ENCODE measurements at regions not wholly inside any gene's neighbourhood (a gene's known extent, or its start where the extent isn't known, plus 50 kb on each side); places are given as distances from the start of the nearest gene placed in this dataset.

- Mint-ChIP-seq H3K9me3 (ENCODE audit: unreplicated experiment) (no peaks in the 10 kb centered on the region), H3K4me3 (ENCODE audit: unreplicated experiment) (no peak overlapping the region), H3K27ac (ENCODE audit: low read depth, unreplicated experiment) (no peak overlapping the region), H3K36me3 (ENCODE audit: insufficient read depth, unreplicated experiment) (no peaks in the 10 kb centered on the region), H3K27me3 (ENCODE audit: insufficient read depth, unreplicated experiment) (no peaks in the 10 kb centered on the region), H3K4me1 (ENCODE audit: insufficient read depth, unreplicated experiment) (peaks cover 29% of the 10 kb centered on the region)
- no peak for DNase-seq (ENCODE audit: unreplicated experiment)
- TF ChIP-seq CTCF (IDR thresholded peaks at IDR 0.05; ENCODE audit: unreplicated experiment), result no peak
- intact Hi-C loops (cut with micrococcal nuclease), result no loop called here
- CTCF ChIA-PET, result interaction anchor here (0.5 kb wide), 1 partner anchor 73 kb away, joined by 3 read pairs; no protein-coding TSS in a partner anchor
- no TSS peak for BruUV-seq (replicated peaks)
- POLR2A ChIA-PET, result interaction anchor here (0.6 kb wide), 1 partner anchor 85 kb away, joined by 3 read pairs; no protein-coding TSS in a partner anchor
These were observed 126.5 kb upstream of the TNFSF4 start for GRCh38 chr1:173333581-173333980.

GRCh38 chr1:173337126-173337525 is 130.0 kb upstream of the TNFSF4 start:
- no peak overlapping the region for H3K4me3 Mint-ChIP-seq (ENCODE audit: unreplicated experiment)
- no peak overlapping the region for H3K27ac Mint-ChIP-seq (ENCODE audit: low read depth, unreplicated experiment)
- no peaks in the 10 kb centered on the region for H3K36me3 Mint-ChIP-seq (ENCODE audit: insufficient read depth, unreplicated experiment)
- H3K27me3 Mint-ChIP-seq (ENCODE audit: insufficient read depth, unreplicated experiment), result no peaks in the 10 kb centered on the region
- no TSS peak for BruUV-seq (replicated peaks)
- POLR2A ChIA-PET, result interaction anchor here (0.7 kb wide), 1 partner anchor 26 kb away, joined by 6 read pairs; no protein-coding TSS in a partner anchor
- no peak for TF ChIP-seq CTCF (IDR thresholded peaks at IDR 0.05; ENCODE audit: unreplicated experiment)
- H3K4me1 Mint-ChIP-seq (ENCODE audit: insufficient read depth, unreplicated experiment), result peaks cover 8% of the 10 kb centered on the region
- intact Hi-C loops (cut with micrococcal nuclease), result no loop called here
- DNase-seq (ENCODE audit: unreplicated experiment), result no peak
- CTCF ChIA-PET, result no interaction called here
- no peaks in the 10 kb centered on the region for H3K9me3 Mint-ChIP-seq (ENCODE audit: unreplicated experiment)

- H3K27me3 Mint-ChIP-seq (ENCODE audit: insufficient read depth, unreplicated experiment), result no peaks in the 10 kb centered on the region
- DNase-seq (ENCODE audit: unreplicated experiment), result peak; percentile 45
- ChIA-PET CTCF (no interaction called here), POLR2A (no interaction called here)
- no TSS peak for BruUV-seq (replicated peaks)
- no peaks in the 10 kb centered on the region for H3K9me3 Mint-ChIP-seq (ENCODE audit: unreplicated experiment)
- intact Hi-C loops (cut with micrococcal nuclease), result no loop called here
- H3K36me3 Mint-ChIP-seq (ENCODE audit: insufficient read depth, unreplicated experiment), result no peaks in the 10 kb centered on the region
- no peak overlapping the region for H3K27ac Mint-ChIP-seq (ENCODE audit: low read depth, unreplicated experiment)
- TF ChIP-seq CTCF (IDR thresholded peaks at IDR 0.05; ENCODE audit: unreplicated experiment), result no peak
- H3K4me3 Mint-ChIP-seq (ENCODE audit: unreplicated experiment), result no peak overlapping the region
- H3K4me1 Mint-ChIP-seq (ENCODE audit: insufficient read depth, unreplicated experiment), result peaks cover 7% of the 10 kb centered on the region
These were observed 134.2 kb upstream of the TNFSF4 start for GRCh38 chr1:173341307-173341706.

GRCh38 chr1:173341971-173342370 is 134.8 kb upstream of the TNFSF4 start:
- intact Hi-C loops (cut with micrococcal nuclease), result no loop called here
- no peaks in the 10 kb centered on the region for H3K36me3 Mint-ChIP-seq (ENCODE audit: insufficient read depth, unreplicated experiment)
- H3K27ac Mint-ChIP-seq (ENCODE audit: low read depth, unreplicated experiment), result no peak overlapping the region
- H3K27me3 Mint-ChIP-seq (ENCODE audit: insufficient read depth, unreplicated experiment), result no peaks in the 10 kb centered on the region
- no peak overlapping the region for H3K4me3 Mint-ChIP-seq (ENCODE audit: unreplicated experiment)
- no peak for DNase-seq (ENCODE audit: unreplicated experiment)
- no peaks in the 10 kb centered on the region for H3K9me3 Mint-ChIP-seq (ENCODE audit: unreplicated experiment)
- CTCF ChIA-PET, result interaction anchor here (0.6 kb wide), 2 partner anchors 64 to 253 kb away, joined by 3 read pairs; no protein-coding TSS in a partner anchor
- H3K4me1 Mint-ChIP-seq (ENCODE audit: insufficient read depth, unreplicated experiment), result peaks cover 7% of the 10 kb centered on the region
- TF ChIP-seq CTCF (IDR thresholded peaks at IDR 0.05; ENCODE audit: unreplicated experiment), result no peak
- POLR2A ChIA-PET, result no interaction called here
- no TSS peak for BruUV-seq (replicated peaks)

Data from MCF 10A (cell line).